GM18520 (cell line): ENCODE measurements at regions not wholly inside any gene's neighbourhood (a gene's known extent, or its start where the extent isn't known, plus 50 kb on each side); places are given as distances from the start of the nearest gene placed in this dataset.
"Not testable (repeated sequence)": the region's sequence is repeated elsewhere in the genome, so short reads cannot be mapped to it uniquely, and the experiment has no call there.

Experiments
- ATAC-seq: cut with Tn5 transposase; IDR thresholded peaks from one replicate; pipeline ENCODE4 v1.9.1; 2021; ENCODE audit not compliant: unreplicated experiment

DNA sequence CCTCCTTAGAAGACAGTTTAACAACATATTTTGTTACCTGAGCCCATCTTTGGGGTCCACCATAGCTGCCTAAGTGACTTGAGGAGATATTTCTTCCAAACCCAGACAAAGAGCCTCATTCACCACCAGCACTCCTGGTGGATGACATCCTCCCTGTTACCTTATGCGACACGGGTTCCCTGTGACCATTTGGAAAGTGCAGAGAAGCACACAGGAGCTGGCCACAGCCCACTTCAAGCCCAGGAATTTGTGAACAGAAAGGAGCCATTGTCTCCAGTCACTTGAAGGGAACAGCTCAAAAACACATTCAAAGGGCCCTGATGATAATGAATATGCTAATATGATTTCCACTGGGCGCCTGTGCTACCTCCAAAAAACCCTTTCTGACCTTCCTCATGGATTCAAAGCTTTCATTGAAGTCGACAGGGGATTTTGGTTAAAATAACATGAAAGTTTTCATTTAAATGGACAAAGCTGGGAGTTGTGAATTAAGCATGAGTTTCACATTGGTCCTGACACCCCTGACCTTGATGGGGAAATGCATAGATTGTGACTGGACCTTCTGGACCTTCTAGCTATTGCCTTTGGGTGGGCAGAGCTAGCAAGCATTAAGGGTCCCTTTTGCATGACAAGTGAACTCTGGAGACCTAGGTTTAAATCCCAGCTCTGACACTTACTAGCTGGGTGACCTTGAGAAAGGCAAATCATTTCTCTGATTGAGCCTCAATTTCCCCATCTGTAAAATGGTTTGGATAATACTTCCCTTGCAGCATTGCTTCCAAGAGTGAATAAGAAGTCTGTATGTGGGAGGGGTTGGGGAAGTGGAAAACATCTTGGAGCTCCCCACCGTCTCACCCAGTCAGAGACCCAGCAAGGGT is 83.3 kb upstream of the SIRPA start:
- ATAC-seq = no peak

DNA sequence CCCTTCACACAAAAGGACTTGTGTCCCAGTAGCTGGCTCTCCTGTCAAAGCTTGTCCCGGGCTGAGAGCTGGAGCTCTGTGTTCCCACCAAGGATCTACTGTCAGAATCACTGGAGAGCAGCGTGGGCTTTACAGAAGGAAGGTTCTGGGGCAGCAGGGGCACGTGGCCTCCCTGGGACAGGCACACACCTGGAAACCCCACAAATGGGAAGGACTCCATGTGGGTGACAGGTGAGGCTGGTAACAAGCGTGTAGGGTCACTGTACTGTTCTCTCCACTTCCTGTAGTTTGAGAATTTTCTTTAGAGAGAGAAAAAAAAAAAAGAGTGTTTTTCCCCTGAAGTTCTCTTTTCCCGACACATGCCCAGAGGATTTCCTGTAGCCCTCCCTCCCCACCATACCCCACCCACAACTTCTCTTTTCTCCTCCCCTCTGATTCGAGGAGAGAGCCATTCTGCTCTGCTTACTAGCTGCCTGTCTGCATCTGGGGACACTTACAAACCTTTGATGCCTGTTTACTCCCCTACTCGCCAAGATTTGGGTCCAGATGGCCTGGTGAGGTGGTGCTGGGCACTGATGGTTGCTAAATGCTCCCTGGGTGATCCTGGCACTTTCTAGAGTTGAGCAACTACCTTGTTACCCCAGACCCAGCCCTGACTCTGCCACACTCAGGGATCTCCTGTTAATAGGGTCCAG is 84.1 kb upstream of the SIRPA start:
- ATAC-seq = no peak

DNA sequence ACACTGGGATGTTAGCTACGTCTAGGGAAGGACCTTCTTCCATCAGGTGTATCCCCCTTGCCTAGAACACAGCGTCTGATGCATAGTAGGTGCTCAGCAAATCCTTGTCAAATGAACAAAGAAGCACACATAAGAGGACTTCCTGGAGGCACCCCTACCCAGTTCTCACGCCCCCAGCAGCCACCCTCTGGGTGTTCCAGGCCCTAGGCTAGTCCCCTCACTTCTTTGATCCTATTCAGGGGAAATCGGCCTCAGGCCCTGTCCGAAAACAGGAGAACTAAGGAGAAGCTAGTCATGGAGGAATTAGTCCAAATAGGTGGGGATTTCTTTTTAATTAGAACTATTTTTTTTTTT is 84.7 kb upstream of the SIRPA start:
- no peak for ATAC-seq

DNA sequence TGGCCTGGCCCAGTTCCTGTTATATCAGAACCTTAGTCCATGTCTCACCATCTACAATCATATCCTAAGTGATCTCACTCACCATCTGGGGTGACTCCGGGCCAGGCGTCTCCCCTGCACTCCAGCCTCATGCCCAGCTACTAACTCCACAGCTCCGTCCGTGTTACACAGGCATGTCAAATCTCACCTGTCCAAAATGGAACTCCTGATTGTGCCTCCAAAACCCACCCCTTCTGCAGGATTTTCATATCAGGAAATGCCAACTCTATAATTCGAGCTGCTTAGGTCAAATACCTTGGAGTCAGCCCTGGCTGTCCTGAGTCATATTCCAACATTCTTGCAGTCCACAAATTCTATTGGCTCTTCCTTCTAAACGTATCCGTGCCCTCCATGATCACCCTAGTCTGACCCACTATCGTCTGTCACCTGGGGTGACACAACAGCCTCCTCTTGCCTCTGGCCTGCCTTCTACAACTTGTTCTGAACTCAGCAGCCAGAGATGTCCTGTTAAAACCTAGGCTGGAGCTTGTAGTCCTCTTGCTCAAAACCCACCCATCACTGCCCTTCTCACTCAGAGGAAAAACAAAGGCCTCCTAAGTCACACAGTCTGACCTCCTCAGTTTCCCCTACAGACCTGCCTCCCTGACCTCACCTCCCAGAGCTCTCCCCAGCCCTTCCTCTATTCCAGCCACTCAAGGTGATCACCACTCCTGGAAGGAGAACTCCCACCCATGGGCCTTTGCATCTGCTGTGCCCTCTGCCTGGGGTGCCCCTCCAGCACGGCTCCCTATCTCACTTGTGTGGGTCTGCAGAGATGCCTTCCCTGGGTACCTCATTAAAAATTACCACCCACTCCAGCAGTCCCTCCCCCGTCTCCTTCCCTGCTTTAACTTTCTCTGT is 85.3 kb upstream of the SIRPA start:
- no peak for ATAC-seq

DNA sequence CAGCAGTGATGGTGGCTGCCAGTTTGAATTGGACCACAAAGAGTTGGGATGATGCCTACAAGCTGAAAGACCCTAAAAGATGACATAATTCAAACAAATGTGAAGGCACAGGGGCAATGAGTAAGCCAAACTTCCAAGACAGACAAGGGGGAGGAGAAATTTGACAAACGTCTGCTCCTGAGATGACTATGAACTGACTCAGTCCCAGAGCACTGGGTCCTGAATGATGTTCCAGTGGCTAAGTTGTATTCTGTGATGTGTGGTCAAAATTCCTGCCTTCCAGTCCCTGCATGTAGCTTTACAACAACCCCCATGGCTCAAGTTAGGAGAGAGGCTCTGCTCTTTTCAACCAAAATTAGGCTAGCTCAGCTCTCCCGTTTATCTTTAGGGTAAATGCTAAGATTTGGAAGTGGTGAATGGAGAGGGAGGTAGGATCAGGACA is 86.1 kb upstream of the SIRPA start:
- ATAC-seq = no peak

DNA sequence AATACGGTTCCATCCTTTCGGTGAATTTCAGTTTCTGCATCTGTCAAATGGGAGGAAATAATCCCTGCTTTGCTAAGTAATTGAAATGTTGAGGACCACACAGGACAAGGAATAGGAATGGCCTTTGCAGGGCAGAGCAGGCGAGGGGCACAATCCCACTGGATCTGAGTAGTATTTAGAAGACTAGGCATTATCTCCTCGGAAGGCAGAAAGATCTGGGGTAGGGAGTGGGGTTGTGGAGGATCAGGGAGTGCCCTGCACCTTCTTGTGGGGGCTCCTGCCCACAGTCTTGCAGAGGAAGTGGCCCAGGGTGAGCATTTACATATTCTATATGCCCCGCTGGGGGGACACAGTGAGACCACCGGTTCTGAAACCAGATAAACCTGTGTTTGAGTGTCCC is 87.1 kb upstream of the SIRPA start:
- no peak for ATAC-seq

DNA sequence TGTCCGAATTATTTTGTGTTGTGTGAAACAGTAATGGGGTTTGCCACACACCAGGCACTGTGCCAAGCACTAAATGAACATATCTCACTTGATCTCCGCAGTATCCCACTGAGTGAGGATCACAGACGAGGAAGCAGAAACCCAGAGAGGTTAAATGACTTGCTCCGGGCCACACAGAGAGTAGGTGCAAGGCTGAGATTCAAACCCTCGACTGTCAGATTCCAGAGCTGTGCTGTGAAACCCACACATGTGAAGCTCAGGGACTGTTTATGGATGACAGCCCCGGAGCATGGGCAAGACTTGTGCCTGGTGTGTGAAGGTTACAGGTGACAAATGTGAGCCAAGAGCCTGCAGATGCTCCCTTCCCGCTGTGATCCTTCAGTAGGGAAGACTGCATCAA is 87.8 kb upstream of the SIRPA start:
- ATAC-seq = no peak

DNA sequence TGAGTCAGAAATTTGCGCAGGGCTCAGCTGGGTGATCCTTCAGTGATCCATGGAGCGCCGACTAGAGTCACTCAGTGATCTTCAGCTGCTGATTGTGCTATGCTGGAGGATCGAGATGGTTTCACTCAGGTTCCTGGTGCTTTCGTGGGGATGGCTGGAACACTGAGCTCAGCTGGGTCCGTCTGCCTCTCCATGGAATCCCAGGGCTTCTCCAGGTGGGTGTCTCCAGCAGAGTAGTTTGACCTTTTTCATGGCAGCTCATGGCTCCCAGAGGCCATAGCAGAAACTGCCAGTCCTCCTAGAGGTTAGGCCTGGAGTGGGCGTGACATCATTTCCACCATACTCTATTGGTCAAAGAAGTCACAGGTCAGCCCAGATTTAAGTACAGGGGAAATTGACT is 88.8 kb upstream of the SIRPA start:
- ATAC-seq = no peak

DNA sequence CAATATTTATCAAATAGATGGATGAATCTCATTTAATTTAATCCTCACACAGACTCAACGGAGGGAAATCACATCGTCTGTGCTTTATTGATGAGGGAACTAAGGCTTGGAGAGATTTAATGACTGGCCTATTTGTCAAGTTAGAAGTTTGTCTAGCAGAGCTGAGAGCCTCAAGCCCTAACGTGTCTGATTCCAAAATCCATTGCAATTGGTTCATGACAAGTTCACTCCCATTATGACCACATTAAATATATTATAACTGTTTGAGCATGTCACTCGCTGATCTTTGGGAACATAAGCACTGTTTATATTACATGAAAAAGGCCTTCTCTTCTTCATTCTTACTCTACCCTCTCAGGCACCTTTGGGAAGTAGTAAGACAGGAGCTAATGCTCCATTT is 89.4 kb upstream of the SIRPA start:
- ATAC-seq = no peak

DNA sequence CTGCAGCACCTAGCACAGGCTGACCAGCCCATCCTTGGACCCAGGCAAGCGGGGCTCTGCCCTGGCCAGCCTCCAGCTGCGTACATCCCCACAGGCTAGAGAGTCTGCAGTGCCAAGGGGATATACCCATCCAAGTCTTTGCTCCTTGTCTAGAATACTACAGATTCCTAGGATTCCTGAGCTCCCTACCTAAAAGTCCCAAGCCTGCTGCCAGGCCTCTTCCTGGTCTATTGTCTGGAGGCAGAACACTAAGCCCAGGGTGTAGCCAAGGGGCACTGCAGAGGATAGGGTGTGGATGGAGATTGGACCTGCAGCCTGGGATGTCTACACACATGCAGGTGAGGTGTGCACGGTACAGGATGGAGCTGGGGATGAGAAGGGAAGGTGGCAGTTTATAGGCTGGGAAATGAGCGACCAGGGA is 90.0 kb upstream of the SIRPA start:
- ATAC-seq = no peak

DNA sequence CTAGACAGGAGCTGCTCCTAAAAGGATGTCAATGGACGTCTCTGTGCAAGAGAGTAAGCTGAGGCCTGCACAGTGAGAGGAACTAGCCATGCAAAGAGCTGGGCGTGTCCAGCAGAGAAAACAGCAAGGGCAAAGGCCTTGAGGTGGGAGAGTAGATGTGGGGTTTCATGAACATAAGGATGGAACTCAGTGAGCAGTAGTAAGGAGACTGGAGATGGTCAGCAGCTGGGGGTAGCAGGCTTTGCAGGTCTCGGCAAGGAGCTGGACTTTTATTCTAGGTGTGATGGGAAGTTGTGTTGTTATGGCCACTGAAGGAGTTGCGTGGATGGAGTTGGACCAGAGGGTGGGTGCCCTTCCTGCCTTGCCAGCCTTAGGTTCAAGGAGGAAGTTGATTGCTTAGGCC is 90.7 kb upstream of the SIRPA start:
- ATAC-seq = no peak

DNA sequence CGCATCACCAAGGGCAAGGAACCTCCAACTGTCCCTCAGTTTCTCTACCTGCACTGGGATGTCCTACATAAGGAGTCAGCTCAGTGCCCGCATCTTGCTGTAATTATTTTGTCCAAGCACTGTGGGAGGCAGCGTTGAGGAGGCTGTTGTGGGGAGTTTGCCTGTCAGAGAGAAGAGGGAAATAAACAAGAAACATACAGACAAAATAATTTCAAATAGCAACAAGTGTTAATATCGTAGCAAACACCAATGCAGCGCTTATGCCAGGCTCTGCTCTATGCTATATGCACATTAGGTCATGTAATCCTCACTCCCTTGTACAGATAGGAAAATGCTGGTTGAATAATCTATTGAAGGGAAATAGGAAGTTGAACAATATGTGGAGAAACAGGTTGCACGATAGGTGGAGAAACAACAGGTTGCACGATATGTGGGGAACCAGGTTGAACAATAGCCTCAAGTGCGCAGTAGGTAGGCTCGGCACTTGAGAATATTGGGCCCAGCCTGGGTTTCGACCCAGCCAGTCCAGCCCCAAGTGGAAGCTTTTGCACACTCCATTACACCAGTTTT is 91.2 kb upstream of the SIRPA start:
- no peak for ATAC-seq

DNA sequence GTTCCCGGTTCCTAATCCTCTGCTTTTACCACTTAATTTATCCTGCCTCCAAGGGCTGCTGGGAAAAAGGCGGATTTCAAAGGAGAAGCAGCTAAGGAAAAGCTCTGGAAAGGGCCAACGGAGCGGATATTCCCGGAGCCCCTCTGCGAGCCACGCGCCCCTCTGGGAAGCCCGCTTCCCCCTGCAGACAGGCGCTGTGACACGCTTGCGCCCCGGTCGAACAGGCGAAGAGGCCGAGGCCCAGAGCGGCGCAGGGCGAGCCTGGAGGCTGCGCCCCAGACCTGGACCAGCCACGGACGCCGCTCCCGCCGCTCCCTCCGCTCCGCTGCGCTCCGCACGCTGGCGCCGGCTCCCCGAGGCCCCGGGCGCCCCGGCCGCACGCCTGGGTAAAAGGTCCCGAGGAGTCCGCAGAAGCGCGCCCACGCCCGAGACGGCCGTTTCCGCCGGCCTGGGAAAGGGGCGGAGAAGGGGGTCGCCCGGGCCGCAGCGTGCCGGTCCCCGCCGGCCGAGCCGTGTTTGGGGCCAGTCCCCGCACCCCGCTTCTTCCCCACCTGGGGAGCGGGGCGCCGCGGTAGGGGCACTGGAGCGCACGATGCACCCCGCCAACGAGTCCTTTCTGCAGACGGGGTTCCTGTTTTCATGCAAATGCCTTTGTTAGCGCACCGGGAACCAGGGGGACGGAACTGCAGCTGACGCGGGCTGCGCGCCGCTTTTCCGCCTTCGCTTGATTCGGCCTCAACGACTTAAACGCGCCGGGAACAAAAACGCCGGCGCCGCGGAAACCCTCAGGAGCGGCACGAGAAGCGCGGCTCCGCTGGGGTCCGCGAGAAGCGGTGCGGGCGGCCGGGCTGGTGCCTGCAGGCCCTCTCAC is 91.9 kb upstream of the SIRPA start:
- ATAC-seq = no peak

DNA sequence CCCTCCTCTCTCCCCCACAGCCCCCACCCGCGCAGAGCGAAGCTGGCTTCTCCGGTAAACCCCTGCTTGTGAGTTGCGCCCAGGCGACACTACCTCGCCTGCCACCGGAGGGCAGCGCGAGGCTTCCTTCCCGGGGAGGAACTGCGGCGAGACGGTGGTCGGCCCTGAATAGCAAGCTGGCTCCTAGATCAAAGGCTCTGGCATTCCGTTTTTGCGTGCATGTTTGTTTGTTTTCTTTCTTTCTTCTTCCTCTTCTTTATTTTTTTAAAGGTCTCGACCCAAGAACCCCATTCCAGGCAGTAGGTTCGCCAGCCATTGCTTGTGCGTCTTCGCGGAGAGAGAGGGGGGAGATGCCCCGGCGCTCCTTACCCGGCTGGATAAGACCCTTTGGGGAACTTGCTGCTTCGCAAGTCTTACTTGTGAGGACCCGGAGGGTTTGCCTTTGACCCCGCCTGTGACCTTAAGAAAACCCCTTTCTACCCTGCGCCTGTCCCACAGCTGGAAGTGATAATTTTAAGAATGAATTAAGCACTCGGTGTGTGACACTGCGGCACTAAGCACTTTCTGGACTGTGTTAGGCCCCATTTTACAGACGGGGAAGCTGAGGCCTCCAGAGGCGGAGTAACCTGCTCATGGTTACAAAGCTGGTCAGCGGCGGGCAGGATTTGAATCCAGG is 92.7 kb upstream of the SIRPA start:
- ATAC-seq = no peak

DNA sequence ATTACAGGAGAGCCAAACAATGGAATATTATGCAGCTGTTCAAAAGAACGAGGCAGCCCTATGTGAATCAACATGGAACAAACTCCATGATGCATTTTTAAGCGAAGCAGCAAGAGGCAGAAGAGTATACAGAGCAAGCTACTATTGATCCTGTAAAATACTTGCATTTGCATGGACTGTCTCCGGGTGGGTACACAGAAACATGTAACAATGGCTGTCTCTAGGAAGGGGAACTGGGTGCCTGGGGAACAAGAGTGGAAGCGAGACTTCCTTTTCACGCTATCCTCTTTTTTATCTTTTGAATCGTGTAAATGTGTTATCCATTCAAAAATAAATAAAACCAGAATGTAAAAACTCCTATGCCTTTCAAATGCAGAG is 93.3 kb upstream of the SIRPA start:
- no peak for ATAC-seq

DNA sequence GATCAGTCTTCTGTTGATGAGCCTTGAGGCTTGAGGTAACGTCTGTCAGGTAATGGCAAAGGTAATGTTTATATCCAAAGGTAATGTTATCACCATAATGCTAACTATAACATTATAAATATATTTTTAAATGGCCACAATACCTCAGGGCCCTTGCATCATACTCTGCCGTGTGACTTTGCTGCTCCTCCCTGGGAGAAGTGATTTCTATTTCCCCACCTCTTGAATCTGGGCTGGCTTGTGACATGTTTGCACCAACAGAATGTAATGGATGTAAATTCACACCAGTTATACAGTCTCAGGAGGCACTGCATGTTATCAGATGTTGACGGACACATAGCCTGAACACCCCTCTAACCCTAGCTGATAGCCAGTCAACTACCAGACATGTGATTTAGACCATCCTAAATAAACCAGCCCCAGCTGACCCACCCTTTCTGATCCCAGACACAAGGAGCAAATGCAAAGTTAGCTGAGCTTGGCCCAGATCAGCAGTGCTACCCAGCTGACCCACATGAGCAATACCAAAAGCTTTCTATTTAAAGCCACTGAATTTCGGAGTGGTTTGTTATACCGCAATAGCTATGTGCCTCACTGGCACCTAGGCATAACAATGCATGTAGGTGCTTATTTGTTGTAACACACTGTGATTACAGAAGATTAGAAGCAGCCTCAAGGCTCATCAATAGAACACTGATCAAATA is 93.8 kb upstream of the SIRPA start:
- no peak for ATAC-seq

DNA sequence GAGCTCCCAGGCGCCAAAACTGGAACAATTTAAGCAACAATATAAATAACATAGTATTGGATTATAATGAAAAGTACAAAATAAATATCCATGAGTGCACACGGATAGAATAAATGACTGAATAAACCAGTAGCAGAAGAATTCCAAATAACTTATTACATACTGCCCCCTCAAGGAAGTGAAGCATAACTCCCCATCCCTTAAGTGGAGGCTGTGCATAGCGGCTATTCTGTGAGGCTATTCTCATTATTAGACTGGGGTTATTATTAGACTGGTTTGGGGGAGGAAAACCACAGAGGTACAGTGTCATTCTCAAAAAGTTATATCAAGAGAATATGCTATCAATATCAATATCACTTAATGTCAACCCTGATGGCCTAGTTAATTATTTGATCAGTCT is 94.4 kb upstream of the SIRPA start:
- ATAC-seq = no peak

DNA sequence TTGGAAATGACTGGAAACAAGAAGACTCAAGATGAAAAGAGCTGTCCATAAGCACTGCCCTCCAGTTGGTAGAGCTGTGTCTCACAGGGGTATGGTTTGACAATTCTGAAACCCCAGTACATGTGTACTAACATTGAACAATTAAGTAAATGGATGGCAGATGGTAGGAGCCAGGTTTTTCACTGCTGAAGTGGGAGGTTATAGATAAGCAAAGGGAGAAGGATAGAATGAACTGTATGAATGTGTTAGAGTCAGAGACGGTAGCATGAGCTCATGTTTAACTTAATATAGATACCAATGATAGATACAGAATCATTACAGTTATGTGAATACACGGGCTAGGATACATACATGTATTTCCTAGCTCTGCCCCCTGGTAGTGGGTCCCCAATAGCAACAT is 95.0 kb upstream of the SIRPA start:
- ATAC-seq = no peak

DNA sequence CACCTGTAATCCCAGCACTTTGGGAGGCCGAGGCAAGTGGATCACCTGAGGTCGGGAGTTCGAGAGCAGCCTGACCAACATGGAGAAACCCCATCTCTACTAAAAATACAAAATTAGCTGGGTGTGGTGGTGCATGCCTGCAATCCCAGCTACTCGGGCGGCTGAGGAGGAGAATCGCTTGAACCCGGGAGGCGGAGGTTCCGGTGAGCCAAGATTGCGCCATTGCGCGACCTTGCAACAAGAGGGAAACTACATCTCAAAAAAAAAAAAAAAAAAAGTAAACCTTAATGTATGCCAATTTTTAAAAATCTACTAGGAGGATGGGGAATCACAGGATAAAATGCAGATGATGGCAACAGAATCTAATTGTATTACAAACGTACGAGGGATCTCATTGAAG is 95.5 kb upstream of the SIRPA start:
- ATAC-seq = not testable (repeated sequence)
